Endothelial cell of umbilical vein (primary cell): ENCODE measurements at regions not wholly inside any gene's neighbourhood (a gene's known extent, or its start where the extent isn't known, plus 50 kb on each side); places are given as distances from the start of the nearest gene placed in this dataset.

ENCODE experiments used
- BruUV-seq: library from RNA; stranded (reverse); fragments of 400-500 nt; replicated peaks from 2 replicates; lab custom pipeline; 2021; lab: Mats Ljungman, UMichigan
- CTCF ChIA-PET: fragments of 300-600, 350-600 bp; sonication (Branson Sonifier 250); formaldehyde crosslinking; loops from one replicate; lab custom pipeline; 2021; ENCODE audit warnings: antibody characterized with exemption, inconsistent platforms; lab: Charles Lee
- POLR2A ChIA-PET: fragments of 300-600, 350-600 bp; sonication (Branson Sonifier 250); formaldehyde crosslinking; loops from one replicate; lab custom pipeline; 2021; ENCODE audit warnings: antibody characterized with exemption, inconsistent platforms; lab: Charles Lee
- DNase-seq: peaks from one replicate; pipeline ENCODE4 v3.0.0-alpha.2; 2011; ENCODE audit warnings: low read depth, low spot score
- FAIRE-seq: peaks from 2 replicates; lab custom pipeline; 2011; peaks lifted over from hg19 to GRCh38; lab: Jason Lieb, UNC
- H2AFZ ChIP-seq: 2 replicates; pipeline ENCODE4 v1.6.0; 2012; ENCODE audit warnings: low read depth, low read length, control low read depth, inconsistent platforms
- H3K27ac ChIP-seq: 2 replicates; pipeline ENCODE4 v1.5.1; 2011; ENCODE audit warnings: low read depth, mild to moderate bottlenecking, control low read depth, low read length, moderate library complexity; ENCODE audit not compliant: insufficient read depth
- H3K27me3 ChIP-seq, 2 experiments: 2 replicates each; pipeline versions ENCODE4 v1.6.0 to v1.6.1; 2011; ENCODE audit warnings: low read length in 2 of 2, mixed read lengths in 1 of 2; ENCODE audit not compliant: control insufficient read depth in 2 of 2, insufficient read depth in 2 of 2
- H3K36me3 ChIP-seq, 2 experiments: 2 replicates in 1 of 2; 3 replicates in 1 of 2; pipeline ENCODE4 v1.5.1; 2011; ENCODE audit warnings: low read length in 2 of 2, mild to moderate bottlenecking in 1 of 2, moderate library complexity in 1 of 2; ENCODE audit not compliant: control insufficient read depth in 2 of 2, insufficient read depth in 2 of 2; ENCODE audit errors: extremely low read depth in 1 of 2
- H3K4me1 ChIP-seq: 3 replicates; pipeline ENCODE4 v1.5.1; 2011; ENCODE audit warnings: mild to moderate bottlenecking, low read length; ENCODE audit not compliant: control insufficient read depth, insufficient read depth; ENCODE audit errors: extremely low read depth
- H3K4me2 ChIP-seq: 2 replicates; pipeline ENCODE4 v1.6.1; 2011; ENCODE audit warnings: low read length, control low read depth, mixed read lengths; ENCODE audit not compliant: insufficient read depth
- H3K4me3 ChIP-seq, 3 experiments: fragments of 200-600 bp in 1 of 3; sonication (generic), shearing (Covaris generic) in 1 of 3; replicated peaks in 1 of 3; 2 replicates each; pipeline ENCODE4 v1.5.1; 2011 to 2016; ENCODE audit warnings: control low read depth in 3 of 3, low read length in 3 of 3, mild to moderate bottlenecking in 2 of 3, inconsistent platforms in 1 of 3, low read depth in 1 of 3, moderate library complexity in 1 of 3; ENCODE audit not compliant: insufficient read depth in 1 of 3
- H3K79me2 ChIP-seq: 2 replicates; pipeline ENCODE4 v1.6.0; 2012; ENCODE audit warnings: low read length, inconsistent platforms; ENCODE audit not compliant: control insufficient read depth, insufficient read depth
- H3K9ac ChIP-seq: replicated peaks from 2 replicates; pipeline ENCODE3; 2011; ENCODE audit warnings: low read length, control low read depth; ENCODE audit not compliant: insufficient read depth; ENCODE audit errors: extremely low read depth
- H3K9me1 ChIP-seq: replicated peaks from 3 replicates; pipeline ENCODE4 v1.6.0; 2011; ENCODE audit warnings: mild to moderate bottlenecking, low read length; ENCODE audit not compliant: control insufficient read depth, insufficient read depth; ENCODE audit errors: extremely low read depth
- H3K9me3 ChIP-seq: replicated peaks from 2 replicates; pipeline ENCODE4 v1.5.1; 2012; ENCODE audit warnings: low read length, inconsistent platforms; ENCODE audit not compliant: control insufficient read depth, insufficient read depth
- H4K20me1 ChIP-seq: replicated peaks from 2 replicates; pipeline ENCODE3; 2011; ENCODE audit warnings: mild to moderate bottlenecking, low read length; ENCODE audit not compliant: control insufficient read depth, insufficient read depth; ENCODE audit errors: extremely low read depth
- FOS ChIP-seq: IDR thresholded peaks from 2 replicates; pipeline ENCODE4 v1.6.1; 2011; ENCODE audit warnings: mild to moderate bottlenecking, low read length, moderate library complexity, borderline replicate concordance; ENCODE audit not compliant: insufficient read depth
- MAX ChIP-seq: IDR thresholded peaks from 2 replicates; pipeline ENCODE4 v1.6.1; 2011; ENCODE audit not compliant: insufficient read depth, insufficient read length
- POLR2AphosphoS5 ChIP-seq: IDR thresholded peaks from 2 replicates; pipeline ENCODE4 v1.6.1; 2012; ENCODE audit warnings: low read depth, mild to moderate bottlenecking, control low read depth, low read length, moderate library complexity; ENCODE audit not compliant: insufficient read depth
- dilution Hi-C: fragments of 300-500 bp; cut with MboI; formaldehyde crosslinking; loops from one replicate; pipeline ENCODE4 v1.15.0; 2019; ENCODE audit warnings: low sequenced_read_pairs; ENCODE audit not compliant: extremely low pct_ligation_motif_present
- intact Hi-C: fragments of 100-400 bp; cut with micrococcal nuclease; formaldehyde crosslinking; loops from one replicate; pipeline ENCODE4 v1.10.0; 2022

GRCh38 chrX:39910651-39911050, 187.1 kb downstream of the BCOR start:
- POLR2A ChIA-PET: no interaction called here
- TF ChIP-seq FOS: no peak
- TF ChIP-seq MAX: no peak
- Histone ChIP-seq H3K4me3 (no peak overlapping the region), H3K9me1 (no peaks in the 10 kb centered on the region), H3K4me2 (no peak overlapping the region), H3K4me1 (peaks cover 17% of the 10 kb centered on the region), H3K79me2 (no peaks in the 10 kb centered on the region), H4K20me1 (no peaks in the 10 kb centered on the region), H2AFZ (no peak overlapping the region), H3K27ac (no peak overlapping the region), H3K9ac (no peak overlapping the region), H3K9me3 (no peaks in the 10 kb centered on the region), H3K27me3 (no peaks in the 10 kb centered on the region), H3K36me3 (no peaks in the 10 kb centered on the region)
- dilution Hi-C loops: no loop called here
- DNase-seq: no peak
- no TSS peak for BruUV-seq
- intact Hi-C loops: no loop called here
- CTCF ChIA-PET: no interaction called here
- FAIRE-seq: no peak

GRCh38 chrX:39911278-39911897, 186.4 kb downstream of the BCOR start:
- H4K20me1 ChIP-seq: no peaks in the 10 kb centered on the region
- no peaks in the 10 kb centered on the region for H3K36me3 ChIP-seq
- H3K4me1 ChIP-seq: peaks cover 9% of the 10 kb centered on the region
- H3K27me3 ChIP-seq: no peaks in the 10 kb centered on the region
- no TSS peak for BruUV-seq
- intact Hi-C loops (no loop called here), dilution Hi-C loops (no loop called here)
- H3K79me2 ChIP-seq: no peaks in the 10 kb centered on the region
- no peak overlapping the region for H3K27ac ChIP-seq
- H3K4me2 ChIP-seq: no peak overlapping the region
- H3K9me3 ChIP-seq: no peaks in the 10 kb centered on the region
- ChIA-PET CTCF (no interaction called here), POLR2A (no interaction called here)
- H2AFZ ChIP-seq: no peak overlapping the region
- H3K9me1 ChIP-seq: no peaks in the 10 kb centered on the region
- H3K9ac ChIP-seq: no peak overlapping the region
- FAIRE-seq (no peak), DNase-seq (no peak)
- TF ChIP-seq MAX: no peak
- no peak for TF ChIP-seq POLR2AphosphoS5
- no peak overlapping the region for H3K4me3 ChIP-seq
